Heart left ventricle (tissue), 13 donors: ENCODE measurements at regions not wholly inside any gene's neighbourhood (a gene's known extent, or its start where the extent isn't known, plus 50 kb on each side); places are given as distances from the start of the nearest gene placed in this dataset.

Experiments used
- CTCF ChIP-seq, 12 donors: fragments of 200-600 bp; sonication (generic) in 4 of 12; IDR thresholded peaks; one replicate each; pipeline versions ENCODE4 v1.5.0 to v1.8.0; 2018 to 2022; ENCODE audit warnings: antibody characterized with exemption in 12 of 12, mild to moderate bottlenecking in 5 of 12
- POLR2A ChIP-seq, 2 donors: fragments of 450-650 bp; IDR thresholded peaks; one replicate each; pipeline ENCODE4 v1.6.1; 2017; ENCODE audit warnings: antibody characterized with exemption in 2 of 2, mild to moderate bottlenecking in 2 of 2, moderate library complexity in 2 of 2
- donor health status: ischemic (EF 13 %, LVEDD 7.1; RV severe dilation, severe dysfunction).
- donor health status: DM: no; HTN: yes; CAD: no.
- donor health status: DM: no; HTN: no; CAD: no.
- donor health status: ischemic (EF 25% LVEDD 6.9; RV normal size, moderate dysfunction).
- donor health status: ischemic (EF 25% LVEDD 5.7; RV mildly dilated, moderate dysfunction).
- donor health status: ischemic (EF 35%, LVEDD 5.7; RV mildly dilated, moderate dysfunction).
- donor health status: nonischemic (EF 11% LVEDD 7.7; RV severe dilation, severe dysfunction).
- donor health status: DM: yes; HTN: yes; CAD: no.
- donor health status: PGD.
- donor health status: ischemic (EF 29% LVEDD 5.4; RV normal size, mild dysfunction).
- donor health status: nonischemic (EF 23%, LVEDD 6.1; RV moderate dilation, normal function).

GRCh38 chr2:122031544-122032263, 276.3 kb downstream of the TSN start:
- TF ChIP-seq POLR2A (IDR thresholded peaks at IDR 0.05) (no peak), CTCF (IDR thresholded peaks at IDR 0.05) (no peak)
